ENCODE measurements at regions not wholly inside any gene's neighbourhood (a gene's known extent, or its start where the extent isn't known, plus 50 kb on each side); places are given as distances from the start of the nearest gene placed in this dataset.
"Not testable (repeated sequence)": the region's sequence is repeated elsewhere in the genome, so short reads cannot be mapped to it uniquely, and the experiment has no call there.

GRCh38 chr11:122197066-122197987 lies 81.3 kb upstream of the BLID start:
- Histone ChIP-seq H3K27ac (ENCODE audit: low read length) (no peak overlapping the region), H4K20me1 (ENCODE audit: insufficient read depth, low read length) (no peaks in the 10 kb centered on the region), H3K4me1 (ENCODE audit: low read length) (no peaks in the 10 kb centered on the region), H3K9me2 (replicated peaks; ENCODE audit: insufficient read depth, low read length) (no peaks in the 10 kb centered on the region), H3K27me3 (replicated peaks; ENCODE audit: insufficient read depth, low read length) (no peaks in the 10 kb centered on the region), H2AFZ (ENCODE audit: low read length) (no peak overlapping the region), H3K9me3 (replicated peaks; ENCODE audit: insufficient read depth, low read length) (no peaks in the 10 kb centered on the region), H3K4me2 (ENCODE audit: low read depth, low read length) (no peak overlapping the region), H3K79me2 (ENCODE audit: low read length) (no peaks in the 10 kb centered on the region), H3K36me3 (replicated peaks; ENCODE audit: insufficient read depth, low read length) (no peaks in the 10 kb centered on the region), H3K4me3 (ENCODE audit: low read length) (no peak overlapping the region), H3F3A (ENCODE audit: insufficient read depth, low read length) (no peaks in the 10 kb centered on the region), H3K9ac (ENCODE audit: low read length) (no peak overlapping the region)
- no peak for DNase-seq
- TF ChIP-seq EZH2 (optimal IDR thresholded peaks at IDR 0.05; ENCODE audit: low read depth, low read length) (no peak), CTCF (IDR thresholded peaks at IDR 0.05; ENCODE audit: low read length) (no peak), EZH2phosphoT487 (IDR thresholded peaks at IDR 0.05; ENCODE audit: low read length) (no peak)

- H3K4me3 ChIP-seq (ENCODE audit: low read length) = no peak overlapping the region
- no peaks in the 10 kb centered on the region for H3K9me2 ChIP-seq (replicated peaks; ENCODE audit: insufficient read depth, low read length)
- H3K4me1 ChIP-seq (ENCODE audit: low read length) = no peaks in the 10 kb centered on the region
- H3K36me3 ChIP-seq (replicated peaks; ENCODE audit: insufficient read depth, low read length) = no peaks in the 10 kb centered on the region
- H3K79me2 ChIP-seq (ENCODE audit: low read length) = no peaks in the 10 kb centered on the region
- no peaks in the 10 kb centered on the region for H4K20me1 ChIP-seq (ENCODE audit: insufficient read depth, low read length)
- no peak for DNase-seq
- no peak for TF ChIP-seq CTCF (IDR thresholded peaks at IDR 0.05; ENCODE audit: low read length)
- no peak for TF ChIP-seq EZH2 (optimal IDR thresholded peaks at IDR 0.05; ENCODE audit: low read depth, low read length)
- TF ChIP-seq EZH2phosphoT487 (IDR thresholded peaks at IDR 0.05; ENCODE audit: low read length) = no peak
- no peaks in the 10 kb centered on the region for H3K9me3 ChIP-seq (replicated peaks; ENCODE audit: insufficient read depth, low read length)
- no peaks in the 10 kb centered on the region for H3F3A ChIP-seq (ENCODE audit: insufficient read depth, low read length)
- H2AFZ ChIP-seq (ENCODE audit: low read length) = no peak overlapping the region
- H3K27ac ChIP-seq (ENCODE audit: low read length) = no peak overlapping the region
- H3K27me3 ChIP-seq (replicated peaks; ENCODE audit: insufficient read depth, low read length) = no peaks in the 10 kb centered on the region
- H3K4me2 ChIP-seq (ENCODE audit: low read depth, low read length) = no peak overlapping the region
- no peak overlapping the region for H3K9ac ChIP-seq (ENCODE audit: low read length)
Observed at GRCh38 chr11:122195790-122196189, 79.8 kb upstream of the BLID start.

GRCh38 chr11:122193881-122194480 lies 78.0 kb upstream of the BLID start:
- not testable (repeated sequence) for DNase-seq; H3K9me2 ChIP-seq (replicated peaks; ENCODE audit: insufficient read depth, low read length); H4K20me1 ChIP-seq (ENCODE audit: insufficient read depth, low read length); H3K27ac ChIP-seq (ENCODE audit: low read length); H3K79me2 ChIP-seq (ENCODE audit: low read length); H3F3A ChIP-seq (ENCODE audit: insufficient read depth, low read length); H3K9me3 ChIP-seq (replicated peaks; ENCODE audit: insufficient read depth, low read length); H3K36me3 ChIP-seq (replicated peaks; ENCODE audit: insufficient read depth, low read length); H3K4me1 ChIP-seq (ENCODE audit: low read length); H3K4me2 ChIP-seq (ENCODE audit: low read depth, low read length); H3K4me3 ChIP-seq (ENCODE audit: low read length); H2AFZ ChIP-seq (ENCODE audit: low read length); H3K9ac ChIP-seq (ENCODE audit: low read length); H3K27me3 ChIP-seq (replicated peaks; ENCODE audit: insufficient read depth, low read length)

- TF ChIP-seq EZH2phosphoT487 (IDR thresholded peaks at IDR 0.05; ENCODE audit: low read length) (no peak), EZH2 (optimal IDR thresholded peaks at IDR 0.05; ENCODE audit: low read depth, low read length) (no peak), CTCF (IDR thresholded peaks at IDR 0.05; ENCODE audit: low read length) (no peak)
- Histone ChIP-seq H3K27ac (ENCODE audit: low read length) (no peak overlapping the region), H3K27me3 (replicated peaks; ENCODE audit: insufficient read depth, low read length) (no peaks in the 10 kb centered on the region), H2AFZ (ENCODE audit: low read length) (no peak overlapping the region), H3F3A (ENCODE audit: insufficient read depth, low read length) (no peaks in the 10 kb centered on the region), H3K9ac (ENCODE audit: low read length) (no peak overlapping the region), H3K4me2 (ENCODE audit: low read depth, low read length) (no peak overlapping the region), H3K79me2 (ENCODE audit: low read length) (no peaks in the 10 kb centered on the region), H3K4me3 (ENCODE audit: low read length) (no peak overlapping the region), H3K9me2 (replicated peaks; ENCODE audit: insufficient read depth, low read length) (no peaks in the 10 kb centered on the region), H3K4me1 (ENCODE audit: low read length) (no peaks in the 10 kb centered on the region), H3K9me3 (replicated peaks; ENCODE audit: insufficient read depth, low read length) (no peaks in the 10 kb centered on the region), H3K36me3 (replicated peaks; ENCODE audit: insufficient read depth, low read length) (no peaks in the 10 kb centered on the region), H4K20me1 (ENCODE audit: insufficient read depth, low read length) (no peaks in the 10 kb centered on the region)
- DNase-seq = no peak
Observed at GRCh38 chr11:122193457-122193856, 77.4 kb upstream of the BLID start.
